Astrocyte (in vitro differentiated cells and primary cell): ENCODE measurements at regions not wholly inside any gene's neighbourhood (a gene's known extent, or its start where the extent isn't known, plus 50 kb on each side); places are given as distances from the start of the nearest gene placed in this dataset.

Experiments
- CTCF ChIP-seq: IDR thresholded peaks from 2 replicates; pipeline ENCODE4 v1.5.1; 2011; ENCODE audit warnings: low read depth, mild to moderate bottlenecking, inconsistent platforms, low read length, moderate library complexity; ENCODE audit not compliant: insufficient read depth
- EZH2 ChIP-seq: IDR thresholded peaks from 2 replicates; pipeline ENCODE4 v1.6.1; 2012; ENCODE audit warnings: mild to moderate bottlenecking, low read length, inconsistent platforms; ENCODE audit not compliant: insufficient read depth

- TF ChIP-seq CTCF (no peak), EZH2 (no peak)
Measured at GRCh38 chr3:150145659-150146058, 175.0 kb upstream of the PFN2 start.
